Mesenchymal stem cell (in vitro differentiated cells and primary cell): ENCODE measurements at regions not wholly inside any gene's neighbourhood (a gene's known extent, or its start where the extent isn't known, plus 50 kb on each side); places are given as distances from the start of the nearest gene placed in this dataset.

ENCODE experiments used
- DNase-seq: peaks from one replicate; pipeline ENCODE4 v3.0.0-alpha.2; 2013
- H2AFZ ChIP-seq: one replicate; pipeline ENCODE4 v1.6.1; 2013; ENCODE audit warnings: low read depth, mild to moderate bottlenecking, control low read depth, inconsistent platforms, low read length, moderate library complexity
- H2AK5ac ChIP-seq: 2 replicates; pipeline ENCODE4 v1.6.1; 2013; ENCODE audit warnings: low read length, moderate library complexity, mild to moderate bottlenecking, inconsistent platforms; ENCODE audit not compliant: severe bottlenecking
- H2BK120ac ChIP-seq: one replicate; pipeline ENCODE4 v1.6.1; 2013; ENCODE audit warnings: low read depth, mild to moderate bottlenecking, inconsistent platforms, low read length, moderate library complexity
- H2BK12ac ChIP-seq, 2 experiments: one replicate each; pipeline ENCODE4 v1.6.1; 2013; ENCODE audit warnings: inconsistent platforms in 2 of 2, low read length in 2 of 2, mild to moderate bottlenecking in 2 of 2, moderate library complexity in 2 of 2, control low read depth in 1 of 2
- H2BK15ac ChIP-seq: one replicate; pipeline ENCODE4 v1.6.1; 2013; ENCODE audit warnings: mild to moderate bottlenecking, low read depth, inconsistent platforms; ENCODE audit not compliant: poor library complexity, severe bottlenecking
- H2BK5ac ChIP-seq: 2 replicates; pipeline ENCODE4 v1.6.1; 2013; ENCODE audit warnings: low read depth, mild to moderate bottlenecking, low read length, control low read depth, inconsistent platforms; ENCODE audit not compliant: poor library complexity, severe bottlenecking
- H3K14ac ChIP-seq, 2 experiments: one replicate each; pipeline ENCODE4 v1.6.1; 2013; ENCODE audit warnings: inconsistent platforms in 2 of 2, low read length in 2 of 2, control low read depth in 1 of 2, mild to moderate bottlenecking in 1 of 2, moderate library complexity in 1 of 2
- H3K18ac ChIP-seq, 2 experiments: one replicate each; pipeline ENCODE4 v1.6.1; 2013; ENCODE audit warnings: inconsistent platforms in 2 of 2, low read length in 2 of 2, control low read depth in 1 of 2, low read depth in 1 of 2, mild to moderate bottlenecking in 1 of 2
- H3K23ac ChIP-seq, 2 experiments: one replicate each; pipeline ENCODE4 v1.6.1; 2013; ENCODE audit warnings: inconsistent platforms in 2 of 2, low read length in 2 of 2, mild to moderate bottlenecking in 2 of 2, moderate library complexity in 2 of 2, control low read depth in 1 of 2
- H3K27ac ChIP-seq: 2 replicates; pipeline ENCODE4 v1.5.1; 2013; ENCODE audit warnings: mild to moderate bottlenecking, moderate library complexity, low read length, control low read depth, inconsistent platforms; ENCODE audit not compliant: poor library complexity, severe bottlenecking
- H3K27me3 ChIP-seq, 2 experiments: 2 replicates each; pipeline versions ENCODE4 v1.6.1 to v1.7.0; 2013; ENCODE audit warnings: low read length in 2 of 2, mild to moderate bottlenecking in 2 of 2, moderate library complexity in 2 of 2, control low read depth in 1 of 2, inconsistent platforms in 1 of 2; ENCODE audit not compliant: control insufficient read depth in 1 of 2, insufficient read depth in 1 of 2
- H3K36me3 ChIP-seq, 2 experiments: 2 replicates each; pipeline versions ENCODE4 v1.6.1 to v1.7.0; 2013; ENCODE audit warnings: low read length in 2 of 2, control low read depth in 1 of 2, inconsistent platforms in 1 of 2, low read depth in 1 of 2, mild to moderate bottlenecking in 1 of 2; ENCODE audit not compliant: insufficient read depth in 2 of 2, control insufficient read depth in 1 of 2
- H3K4ac ChIP-seq, 2 experiments: one replicate each; pipeline ENCODE4 v1.6.1; 2013; ENCODE audit warnings: inconsistent platforms in 2 of 2, low read length in 2 of 2, mild to moderate bottlenecking in 2 of 2, moderate library complexity in 2 of 2, control low read depth in 1 of 2, low read depth in 1 of 2
- H3K4me1 ChIP-seq: 2 replicates; pipeline ENCODE4 v1.6.1; 2013; ENCODE audit warnings: low read depth, low read length, control low read depth; ENCODE audit not compliant: control insufficient read depth, insufficient read depth
- H3K4me2 ChIP-seq: 2 replicates; pipeline ENCODE4 v1.6.1; 2013; ENCODE audit warnings: low read length, mild to moderate bottlenecking, inconsistent platforms; ENCODE audit not compliant: poor library complexity, severe bottlenecking
- H3K4me3 ChIP-seq, 2 experiments: 2 replicates each; pipeline versions ENCODE4 v1.5.1 to v1.7.0; 2013; ENCODE audit warnings: low read length in 2 of 2, mild to moderate bottlenecking in 2 of 2, control low read depth in 1 of 2, low read depth in 1 of 2; ENCODE audit not compliant: insufficient read depth in 1 of 2
- H3K79me1 ChIP-seq: replicated peaks from 2 replicates; pipeline ENCODE4 v1.6.1; 2013; ENCODE audit warnings: mild to moderate bottlenecking, control low read depth, low read length, inconsistent platforms; ENCODE audit not compliant: poor library complexity, severe bottlenecking
- H3K9ac ChIP-seq: 2 replicates; pipeline ENCODE4 v1.7.0; 2013; ENCODE audit warnings: mild to moderate bottlenecking, low read length, moderate library complexity
- H3K9me3 ChIP-seq: 2 replicates; pipeline ENCODE4 v1.7.0; 2013; ENCODE audit warnings: mild to moderate bottlenecking, low read length; ENCODE audit not compliant: control insufficient read depth
- H4K8ac ChIP-seq: one replicate; pipeline ENCODE4 v1.6.1; 2013; ENCODE audit warnings: inconsistent platforms, mild to moderate bottlenecking, low read length, moderate library complexity
- H4K91ac ChIP-seq: one replicate; pipeline ENCODE4 v1.6.1; 2013; ENCODE audit warnings: mild to moderate bottlenecking, low read length, inconsistent platforms
- WGBS: methylation state at CpG from one replicate; pipeline ENCODE4 v1.1.7; 2013; ENCODE audit warnings: mixed read lengths; 5-methylcytosine and 5-hydroxymethylcytosine counted together

DNA sequence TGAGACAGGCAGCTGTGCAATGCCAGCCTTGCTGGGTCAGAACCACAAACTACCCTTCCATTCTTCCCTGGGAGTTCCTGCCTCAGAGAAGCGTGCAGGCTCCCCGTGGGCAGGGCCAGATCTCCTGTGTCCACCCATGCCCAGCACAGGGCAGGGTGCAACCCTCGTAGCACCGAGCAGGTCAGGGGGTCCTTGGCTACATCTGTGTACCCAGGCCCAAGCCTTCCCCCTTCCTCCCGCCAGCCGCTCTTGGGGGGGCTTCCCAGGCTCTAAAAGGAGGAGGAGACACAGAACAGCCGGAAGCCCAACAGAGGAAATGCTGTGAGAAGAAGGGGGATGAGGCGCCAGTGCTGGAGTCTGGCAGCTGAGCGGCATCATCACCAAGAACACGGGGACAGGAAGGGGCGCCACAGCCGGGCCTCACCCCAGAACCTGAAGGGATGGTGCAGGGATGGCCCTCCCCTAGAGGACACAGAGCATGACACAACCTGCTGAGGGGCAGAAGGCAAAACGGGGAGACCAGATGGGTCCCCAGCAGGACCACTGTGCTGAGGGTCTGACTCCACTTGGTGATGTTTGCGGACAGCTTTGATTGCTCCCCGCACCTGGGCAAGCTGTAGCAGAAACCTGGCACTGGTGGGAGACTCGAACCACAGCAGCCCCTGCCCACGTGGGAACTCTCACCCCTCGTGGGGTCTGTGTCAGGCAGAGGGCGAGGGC is 233.2 kb downstream of the NPHP4 start:
- no peak for DNase-seq
- WGBS, result 78% methylated on average over 19 of the region's 19 CpGs
- H3K14ac ChIP-seq, result no peak overlapping the region
- no peak overlapping the region for H2BK120ac ChIP-seq
- no peak overlapping the region for H2BK12ac ChIP-seq
- H3K27ac ChIP-seq, result no peak overlapping the region
- H3K36me3 ChIP-seq, result no peaks in the 10 kb centered on the region
- no peak overlapping the region for H2BK5ac ChIP-seq
- H2AK5ac ChIP-seq, result no peak overlapping the region
- no peak overlapping the region for H3K4me2 ChIP-seq
- H3K4me3 ChIP-seq, result no peak overlapping the region
- H4K91ac ChIP-seq, result no peak overlapping the region
- H2AFZ ChIP-seq, result no peak overlapping the region
- H3K79me1 ChIP-seq, result no peaks in the 10 kb centered on the region
- H3K27me3 ChIP-seq, result no peaks in the 10 kb centered on the region
- H3K4me1 ChIP-seq, result no peaks in the 10 kb centered on the region
- no peak overlapping the region for H4K8ac ChIP-seq
- H3K9me3 ChIP-seq, result no peaks in the 10 kb centered on the region
- no peak overlapping the region for H2BK15ac ChIP-seq
- H3K23ac ChIP-seq, result no peak overlapping the region
- no peak overlapping the region for H3K4ac ChIP-seq
- H3K9ac ChIP-seq, result no peak overlapping the region
- H3K18ac ChIP-seq, result no peak overlapping the region

DNA sequence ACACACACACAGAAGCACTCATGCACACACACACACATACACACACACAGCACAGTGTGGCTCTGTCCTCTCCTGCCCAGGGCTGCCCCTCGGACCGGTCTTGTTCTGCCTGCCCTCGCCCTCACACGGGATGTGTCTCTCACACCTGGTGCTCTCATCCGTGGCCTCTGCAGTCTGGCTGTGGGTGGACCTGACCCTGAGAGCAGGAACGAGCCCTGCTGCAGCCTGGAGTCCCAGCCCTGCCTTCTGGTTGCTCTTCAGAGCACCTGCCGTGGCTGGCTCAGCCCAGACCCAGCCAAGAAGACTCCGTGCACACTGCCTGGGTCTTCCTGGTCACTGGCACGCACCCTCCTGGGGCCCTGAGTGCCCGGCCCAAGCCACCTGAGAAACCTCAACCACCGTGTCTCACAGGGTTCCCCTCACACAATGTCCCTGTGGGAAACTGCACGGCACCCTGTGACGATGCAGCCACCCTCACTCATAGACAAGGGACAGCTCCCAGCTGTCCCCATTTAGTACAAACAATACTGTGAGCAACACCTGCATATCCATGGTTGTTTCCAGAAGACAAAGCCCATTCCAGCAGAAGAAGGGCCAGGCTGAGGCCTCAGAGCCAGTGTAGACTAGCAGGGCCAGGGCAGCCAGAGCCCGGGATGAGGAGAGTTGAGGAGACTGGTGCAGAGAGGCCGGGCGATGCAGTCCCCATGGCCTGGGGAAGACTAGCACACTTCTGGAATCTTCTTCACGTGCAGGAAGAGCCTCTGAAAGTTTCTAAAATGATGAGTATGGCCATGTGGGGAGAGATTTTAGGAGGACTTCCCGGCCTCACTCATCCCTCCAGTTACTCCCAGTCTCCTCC is 234.0 kb downstream of the NPHP4 start:
- no peak overlapping the region for H2BK12ac ChIP-seq
- no peaks in the 10 kb centered on the region for H3K36me3 ChIP-seq
- no peak overlapping the region for H2AK5ac ChIP-seq
- H3K4me1 ChIP-seq, result no peaks in the 10 kb centered on the region
- H3K4me3 ChIP-seq, result no peak overlapping the region
- 72% methylated on average over 18 of the region's 18 CpGs for WGBS
- no peaks in the 10 kb centered on the region for H3K79me1 ChIP-seq
- H2BK5ac ChIP-seq, result no peak overlapping the region
- no peak overlapping the region for H2BK15ac ChIP-seq
- no peaks in the 10 kb centered on the region for H3K9me3 ChIP-seq
- H4K8ac ChIP-seq, result no peak overlapping the region
- no peak overlapping the region for H2AFZ ChIP-seq
- no peak overlapping the region for H3K18ac ChIP-seq
- no peak overlapping the region for H3K9ac ChIP-seq
- no peak for DNase-seq
- H3K23ac ChIP-seq, result no peak overlapping the region
- H3K27ac ChIP-seq, result no peak overlapping the region
- H2BK120ac ChIP-seq, result no peak overlapping the region
- no peak overlapping the region for H3K4ac ChIP-seq
- no peak overlapping the region for H3K4me2 ChIP-seq
- H3K27me3 ChIP-seq, result peaks cover 0 to 8% of the 10 kb centered on the region in 2 experiments
- no peak overlapping the region for H4K91ac ChIP-seq
- no peak overlapping the region for H3K14ac ChIP-seq

DNA sequence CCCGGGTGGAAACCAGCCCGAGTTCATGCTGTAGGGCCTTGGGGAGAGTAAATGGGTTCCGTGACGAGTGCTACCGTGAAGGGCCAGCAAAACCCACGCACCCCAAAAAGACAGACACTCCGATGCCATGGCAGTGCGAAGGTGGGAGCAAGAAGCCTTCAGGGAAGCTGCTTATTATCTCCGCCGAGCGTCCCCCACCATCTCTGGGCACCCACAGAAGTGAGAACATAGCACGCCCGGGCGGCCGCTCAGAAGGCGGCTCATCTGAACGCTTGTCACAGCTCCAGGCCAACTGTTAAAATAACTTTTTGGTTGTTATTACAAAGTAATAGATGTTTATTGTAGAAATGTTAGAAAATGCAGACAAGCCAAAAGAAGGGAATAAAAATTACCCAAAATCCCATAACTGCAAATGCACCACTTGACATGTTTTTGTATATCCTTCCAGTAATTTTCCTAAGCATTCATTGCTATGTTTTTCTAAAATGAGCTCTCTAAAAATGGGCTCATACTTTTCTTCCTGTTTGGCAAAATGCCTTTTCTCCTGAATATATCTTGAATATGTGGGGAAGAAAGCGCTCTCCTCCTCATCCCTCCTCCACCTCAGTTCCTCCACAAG is 234.9 kb downstream of the NPHP4 start:
- no peak overlapping the region for H3K4me2 ChIP-seq
- 92% methylated on average over 15 of the region's 18 CpGs for WGBS

More for the DNA sequence above, 234.9 kb downstream of the NPHP4 start:
- Histone ChIP-seq H3K4me1 (no peaks in the 10 kb centered on the region), H2BK5ac (no peak overlapping the region), H2AK5ac (no peak overlapping the region), H2BK12ac (no peak overlapping the region), H3K79me1 (no peaks in the 10 kb centered on the region), H4K8ac (no peak overlapping the region), H3K18ac (no peak overlapping the region), H4K91ac (no peak overlapping the region), H2BK15ac (no peak overlapping the region), H2AFZ (no peak overlapping the region), H3K36me3 (no peaks in the 10 kb centered on the region), H2BK120ac (no peak overlapping the region), H3K9ac (no peak overlapping the region), H3K4me3 (no peak overlapping the region), H3K9me3 (no peaks in the 10 kb centered on the region), H3K4ac (no peak overlapping the region), H3K27me3 (peaks cover 0 to 10% of the 10 kb centered on the region in 2 experiments), H3K14ac (no peak overlapping the region), H3K23ac (no peak overlapping the region), H3K27ac (no peak overlapping the region)
- DNase-seq, result no peak
